ENCODE measurements at regions not wholly inside any gene's neighbourhood (a gene's known extent, or its start where the extent isn't known, plus 50 kb on each side); places are given as distances from the start of the nearest gene placed in this dataset.
"Not testable (repeated sequence)": the region's sequence is repeated elsewhere in the genome, so short reads cannot be mapped to it uniquely, and the experiment has no call there.

DNA sequence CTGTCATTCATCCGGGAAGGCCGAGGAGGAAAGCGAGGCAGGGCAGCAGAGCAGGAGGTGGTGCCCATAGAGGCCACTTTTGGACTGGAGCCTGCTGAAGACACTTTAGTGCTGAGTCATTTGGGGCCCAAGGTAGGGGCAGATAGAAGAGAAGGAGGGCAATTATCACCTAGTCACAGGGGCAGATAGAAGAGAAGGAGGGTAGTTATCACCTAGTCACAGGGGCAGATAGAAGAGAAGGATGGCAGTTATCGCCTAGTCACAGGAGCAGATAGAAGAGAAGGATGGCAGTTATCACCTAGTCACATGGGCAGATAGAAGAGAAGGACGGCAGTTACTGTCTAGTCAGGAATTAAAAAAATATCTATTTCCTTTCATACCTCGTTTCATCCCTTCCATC lies 1372.6 kb downstream of the FOXD4L5 start:
- not testable (repeated sequence) for DNase-seq

DNA sequence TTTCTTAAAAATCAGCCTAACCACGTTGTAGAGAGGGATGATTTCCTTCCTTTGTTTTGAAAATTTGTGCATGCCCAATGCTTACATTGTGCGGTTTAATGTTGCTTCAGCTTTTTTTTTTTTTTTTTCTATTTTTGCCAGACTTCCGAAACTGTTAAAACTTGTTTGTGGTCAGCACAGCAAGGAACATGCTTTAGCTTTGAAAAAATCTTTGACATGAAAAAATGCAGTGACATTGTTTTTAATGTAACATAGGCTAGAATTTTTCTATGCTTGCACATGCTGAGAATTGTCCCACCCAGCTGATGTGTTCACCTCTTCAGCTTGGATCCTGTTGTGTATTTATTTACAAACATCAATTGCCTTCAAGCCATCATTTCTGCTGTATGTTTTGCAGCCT lies 1375.9 kb downstream of the FOXD4L5 start:
- DNase-seq: not testable (repeated sequence)

DNA sequence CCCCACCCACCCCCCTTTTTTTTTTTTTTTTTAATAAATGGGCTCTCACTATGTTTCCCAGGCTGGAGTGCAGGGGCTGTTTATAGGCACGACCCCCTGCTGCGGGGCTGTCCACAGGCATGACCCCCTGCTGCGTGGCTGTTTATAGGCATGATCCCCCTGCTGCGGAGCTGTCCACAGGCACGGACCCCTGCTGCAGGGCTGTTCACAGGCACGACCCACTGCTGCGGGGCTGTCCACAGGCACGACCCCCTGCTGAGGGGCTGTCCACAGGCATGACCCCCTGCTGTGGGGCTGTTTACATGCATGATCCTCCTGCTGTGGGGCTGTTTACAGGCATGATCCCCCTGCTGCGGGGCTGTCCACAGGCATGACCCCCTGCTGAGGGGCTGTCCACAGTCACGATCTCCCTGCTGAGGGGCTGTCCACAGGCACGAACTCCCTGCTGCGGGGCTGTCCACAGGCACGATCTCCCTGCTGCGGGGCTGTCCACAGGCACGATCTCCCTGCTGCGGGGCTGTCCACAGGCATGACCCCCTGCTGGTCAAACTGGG lies 1385.3 kb downstream of the FOXD4L5 start:
- DNase-seq: not testable (repeated sequence)

DNA sequence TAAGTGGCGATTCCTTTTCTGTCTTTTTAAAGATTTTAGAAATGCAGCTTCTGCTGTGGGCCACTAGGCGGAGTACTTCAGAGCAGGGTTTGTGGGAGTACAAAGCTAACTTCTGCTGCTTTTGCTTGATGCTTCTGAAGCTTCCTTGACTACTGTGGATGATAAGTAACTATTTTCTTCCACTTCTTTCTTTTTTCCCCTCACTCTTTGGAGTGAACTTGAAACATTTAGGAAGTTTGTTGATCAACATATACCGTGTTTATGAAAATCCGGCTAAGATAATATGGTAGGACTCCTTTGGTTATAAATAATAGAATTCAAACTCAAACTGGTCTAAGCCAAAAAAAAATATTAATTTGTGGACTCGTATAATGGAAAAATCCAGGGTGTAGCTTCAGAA lies 1403.6 kb downstream of the FOXD4L5 start:
- DNase-seq: not testable (repeated sequence)

DNA sequence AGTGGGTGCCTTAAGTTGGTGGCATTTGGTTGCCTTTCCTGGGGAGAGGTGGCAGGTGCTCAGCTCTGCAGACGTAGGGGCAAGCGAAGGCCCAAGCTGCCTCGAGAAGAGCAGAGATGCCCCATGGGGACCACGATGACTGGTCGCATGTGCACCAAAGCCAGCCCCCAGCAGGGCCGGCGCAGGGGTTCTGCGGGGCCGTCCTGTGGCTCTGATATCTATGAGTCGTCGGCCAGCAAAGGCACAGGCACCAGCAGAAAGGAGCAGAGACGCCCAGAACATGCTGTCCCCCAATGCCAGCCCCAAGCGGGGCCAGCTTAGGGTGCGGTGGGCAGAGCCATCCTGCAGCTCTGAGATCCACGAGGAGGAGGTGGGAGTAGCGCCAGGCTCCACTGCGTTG lies 1408.6 kb downstream of the FOXD4L5 start:
- DNase-seq: not testable (repeated sequence)

DNA sequence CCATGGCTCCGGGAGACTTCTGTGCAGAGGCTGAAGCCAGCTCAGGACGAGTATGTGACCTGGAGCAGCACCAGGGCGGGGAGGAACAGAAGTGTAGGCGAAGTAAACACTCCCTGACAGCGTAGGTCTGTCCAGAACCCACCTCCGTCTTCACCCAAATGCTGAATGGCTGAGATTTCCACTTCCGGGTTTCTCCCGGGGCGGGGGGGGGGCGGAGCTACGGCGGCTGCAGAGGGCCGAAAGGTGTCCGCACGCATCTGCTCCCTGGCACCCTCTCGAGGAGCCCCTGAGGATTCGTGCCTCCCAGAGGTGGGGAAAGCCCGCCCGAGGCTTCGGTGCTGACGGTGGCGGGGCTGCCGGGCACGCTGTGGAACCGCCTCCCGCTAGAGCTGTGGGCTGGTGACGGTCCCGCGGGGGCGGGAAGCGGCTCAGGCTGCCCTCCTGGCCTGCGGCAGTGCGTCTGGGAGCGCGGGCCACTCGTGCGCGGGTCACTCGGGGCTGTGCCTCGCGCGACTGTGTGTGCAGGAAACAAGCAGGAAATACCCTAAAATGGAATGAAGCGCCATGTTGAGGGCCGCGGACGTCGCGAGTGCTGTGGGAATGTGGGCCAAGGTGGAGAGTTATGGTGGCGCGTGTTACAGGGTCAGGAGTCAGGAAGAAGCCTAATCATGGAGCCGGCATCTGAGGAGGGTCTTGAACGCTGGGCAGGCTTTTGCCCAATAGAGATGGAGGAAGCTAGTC lies 1425.4 kb downstream of the FOXD4L5 start:
- DNase-seq: no peak

DNA sequence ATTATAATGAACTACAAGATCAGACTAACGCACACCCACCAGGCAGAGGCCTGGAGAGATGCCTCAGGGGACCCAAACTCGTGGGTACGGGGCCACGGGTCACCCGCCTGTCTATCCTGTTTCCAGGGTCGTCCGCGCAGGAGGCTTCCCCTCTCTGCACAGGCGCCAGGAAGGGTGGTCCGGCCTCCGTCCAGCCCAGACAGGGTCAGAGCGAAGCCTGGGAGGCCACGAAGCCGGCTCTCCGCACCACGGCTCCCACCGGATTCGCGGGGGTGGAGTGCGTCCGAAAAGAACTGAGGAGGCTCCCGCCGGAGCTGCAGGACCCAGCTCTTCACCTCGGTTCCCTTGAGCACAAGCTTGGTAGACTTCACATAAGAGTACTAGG lies 1425.9 kb downstream of the FOXD4L5 start:
- DNase-seq: not testable (repeated sequence)

DNA sequence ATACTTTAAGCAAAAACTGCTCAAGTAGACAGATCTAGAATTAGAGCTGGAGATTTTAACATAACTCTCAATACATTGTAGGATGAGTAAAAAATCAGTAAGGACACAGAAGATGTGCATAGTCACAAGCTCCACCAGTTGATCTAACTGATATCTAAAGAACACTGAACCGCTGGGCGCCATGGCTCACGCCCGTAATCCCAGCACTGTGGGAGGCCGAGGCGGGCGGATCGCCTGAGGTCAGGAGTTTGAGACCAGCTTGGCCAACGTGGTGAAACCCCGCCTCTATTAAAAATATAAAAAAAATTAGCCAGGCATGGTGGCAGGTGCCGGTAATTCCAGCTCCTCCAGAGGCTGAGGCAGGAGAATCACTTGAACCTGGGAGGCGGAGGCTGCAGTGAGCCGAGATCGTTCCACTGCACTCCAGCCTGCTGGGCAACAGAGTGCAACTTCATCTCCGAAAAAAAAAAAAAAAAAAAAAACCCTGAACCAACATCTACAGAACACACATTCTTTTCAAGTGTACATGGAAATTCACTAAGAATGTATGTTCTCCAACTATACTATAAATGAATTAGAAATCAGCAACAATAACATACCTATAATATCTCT lies 1431.8 kb downstream of the FOXD4L5 start:
- not testable (repeated sequence) for DNase-seq

DNA sequence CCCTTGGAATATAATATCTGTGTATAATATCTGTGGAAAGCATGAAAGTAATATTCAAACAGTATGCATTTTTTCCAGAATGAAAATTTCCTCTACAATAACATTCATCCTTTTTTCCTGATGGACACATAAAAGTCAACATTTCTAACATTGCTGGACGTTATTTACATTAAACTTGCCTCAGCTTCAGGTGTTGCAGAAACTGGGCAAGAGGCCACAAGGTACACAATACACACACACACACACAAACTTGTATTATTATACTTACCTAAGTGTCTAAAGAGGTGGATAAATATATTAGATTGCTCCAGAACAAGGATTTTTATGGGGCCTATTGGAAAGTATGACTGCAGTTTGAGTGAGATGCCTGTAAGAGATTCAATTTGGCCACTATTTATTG lies 1460.2 kb downstream of the FOXD4L5 start:
- DNase-seq: not testable (repeated sequence)

DNA sequence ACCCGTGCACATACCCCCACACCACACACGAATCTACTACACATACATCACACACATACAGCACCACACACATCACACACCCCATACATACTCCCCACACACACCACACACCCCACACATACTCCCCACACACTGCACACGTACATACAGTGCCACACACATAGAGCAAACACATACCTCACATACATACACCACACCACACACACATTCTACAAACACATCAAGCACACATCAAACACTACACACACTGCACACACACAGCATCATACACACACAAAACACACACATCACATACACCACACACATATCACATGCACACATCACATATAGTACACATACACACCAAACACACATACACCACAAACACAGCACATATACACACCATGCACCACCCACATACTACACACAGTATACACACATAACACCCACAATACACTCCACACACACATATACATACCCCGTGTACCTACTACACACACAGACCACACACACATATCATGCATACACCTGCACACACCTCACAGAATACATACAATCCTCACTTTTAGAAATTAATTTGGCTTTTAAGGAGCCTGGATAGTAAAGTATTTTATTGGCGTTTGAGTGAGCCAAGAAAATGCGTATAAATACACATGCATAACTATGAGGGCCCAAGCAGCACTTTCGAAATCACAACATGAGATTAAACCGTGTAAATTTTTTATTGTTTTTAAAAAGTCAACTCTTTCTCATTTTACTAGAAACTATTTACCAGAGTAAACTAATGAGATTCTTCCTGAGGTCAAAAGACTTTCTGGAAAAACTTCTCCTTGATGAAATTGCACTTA lies 1461.4 kb downstream of the FOXD4L5 start:
- peak in 1 of 2 donors; percentile 0 for DNase-seq

DNA sequence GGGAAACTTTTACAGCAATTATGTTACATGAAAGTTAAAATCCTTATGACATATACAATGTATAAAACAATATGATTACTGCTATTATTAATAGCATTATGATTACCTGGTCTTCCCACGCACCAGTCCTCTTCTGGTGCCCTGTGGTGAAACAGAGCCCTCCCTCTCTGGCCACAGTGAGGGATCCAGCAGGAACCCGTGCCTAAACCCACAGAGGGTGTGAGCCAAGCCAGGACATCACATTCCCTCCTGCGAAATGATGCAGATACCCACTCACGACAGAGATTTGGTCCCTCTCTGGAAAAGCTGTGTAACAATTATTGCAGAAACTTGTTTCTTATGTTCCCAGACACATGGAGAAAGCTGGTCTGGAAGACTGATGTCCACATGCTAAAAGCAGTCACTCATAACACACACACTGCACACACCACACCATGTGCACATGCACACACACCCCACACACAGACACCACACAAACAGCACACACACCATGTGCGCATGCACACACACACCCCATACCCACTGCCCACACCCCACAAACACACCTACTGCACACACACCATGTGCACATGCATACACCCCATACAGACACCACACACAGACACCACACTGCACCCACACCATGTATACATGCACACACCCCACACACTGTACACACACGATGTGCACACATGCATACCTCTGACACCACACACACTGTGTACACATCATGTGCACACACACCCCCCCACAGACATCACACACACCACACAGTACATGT lies 1462.2 kb downstream of the FOXD4L5 start:
- DNase-seq: not testable (repeated sequence)

DNA sequence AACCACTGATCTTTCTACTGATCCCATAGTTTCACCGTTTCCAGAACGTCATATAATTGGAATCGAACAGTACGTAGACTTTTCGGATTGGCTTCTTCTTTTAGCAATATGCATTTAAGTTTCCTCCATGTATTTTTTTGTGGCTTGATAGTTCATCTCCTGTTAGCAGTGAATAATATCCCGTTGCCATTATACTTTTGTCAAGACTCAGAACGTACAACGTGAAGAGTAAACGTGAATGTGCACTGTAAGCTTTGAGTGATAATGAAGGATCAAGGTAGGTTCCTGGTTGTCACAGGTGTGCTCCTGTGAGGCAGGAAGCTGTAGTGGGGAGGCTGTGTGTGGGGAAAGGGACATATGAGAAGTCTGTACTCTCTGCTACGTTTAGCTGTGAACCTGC lies 1463.7 kb downstream of the FOXD4L5 start:
- DNase-seq: peak in 1 of 2 donors; percentile 6

DNA sequence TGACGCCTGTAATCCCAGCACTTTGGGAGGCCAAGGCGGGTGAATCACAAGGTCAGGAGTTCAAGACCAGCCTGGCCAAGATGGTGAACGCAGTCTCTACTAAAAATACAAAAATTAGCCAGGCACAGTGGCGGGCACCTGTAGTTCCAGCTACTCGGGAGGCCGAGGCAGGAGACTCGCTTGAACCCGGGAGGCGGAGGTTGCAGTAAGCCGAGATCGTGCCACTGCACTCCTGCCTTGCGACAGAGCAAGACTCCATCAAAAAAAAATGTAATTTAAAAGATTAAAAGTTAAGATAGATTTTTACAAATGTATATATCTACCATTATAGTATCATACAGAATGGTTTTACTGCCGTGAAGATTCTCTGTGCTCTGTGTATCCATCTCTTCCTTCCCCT lies 1464.1 kb downstream of the FOXD4L5 start:
- DNase-seq: not testable (repeated sequence)

DNA sequence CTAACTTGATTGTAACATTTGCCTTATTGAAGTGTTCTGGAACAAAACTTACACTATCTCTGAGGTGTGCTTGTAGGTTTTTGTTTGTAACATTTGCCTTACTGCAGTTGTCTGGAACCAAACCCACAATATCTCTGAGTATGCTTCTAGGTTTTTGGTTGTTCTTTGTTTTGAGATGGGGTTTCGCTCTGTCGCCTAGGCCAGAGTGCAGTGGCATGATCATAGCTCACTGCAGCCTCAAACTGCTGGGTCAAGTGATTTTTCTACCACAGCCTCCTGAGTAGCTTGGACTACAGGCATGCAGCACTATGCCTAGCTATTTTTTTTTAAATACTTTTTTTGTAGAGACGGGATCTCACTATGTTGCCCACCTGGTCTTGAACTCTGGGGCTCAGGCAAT lies 1464.6 kb downstream of the FOXD4L5 start:
- DNase-seq: not testable (repeated sequence)

DNA sequence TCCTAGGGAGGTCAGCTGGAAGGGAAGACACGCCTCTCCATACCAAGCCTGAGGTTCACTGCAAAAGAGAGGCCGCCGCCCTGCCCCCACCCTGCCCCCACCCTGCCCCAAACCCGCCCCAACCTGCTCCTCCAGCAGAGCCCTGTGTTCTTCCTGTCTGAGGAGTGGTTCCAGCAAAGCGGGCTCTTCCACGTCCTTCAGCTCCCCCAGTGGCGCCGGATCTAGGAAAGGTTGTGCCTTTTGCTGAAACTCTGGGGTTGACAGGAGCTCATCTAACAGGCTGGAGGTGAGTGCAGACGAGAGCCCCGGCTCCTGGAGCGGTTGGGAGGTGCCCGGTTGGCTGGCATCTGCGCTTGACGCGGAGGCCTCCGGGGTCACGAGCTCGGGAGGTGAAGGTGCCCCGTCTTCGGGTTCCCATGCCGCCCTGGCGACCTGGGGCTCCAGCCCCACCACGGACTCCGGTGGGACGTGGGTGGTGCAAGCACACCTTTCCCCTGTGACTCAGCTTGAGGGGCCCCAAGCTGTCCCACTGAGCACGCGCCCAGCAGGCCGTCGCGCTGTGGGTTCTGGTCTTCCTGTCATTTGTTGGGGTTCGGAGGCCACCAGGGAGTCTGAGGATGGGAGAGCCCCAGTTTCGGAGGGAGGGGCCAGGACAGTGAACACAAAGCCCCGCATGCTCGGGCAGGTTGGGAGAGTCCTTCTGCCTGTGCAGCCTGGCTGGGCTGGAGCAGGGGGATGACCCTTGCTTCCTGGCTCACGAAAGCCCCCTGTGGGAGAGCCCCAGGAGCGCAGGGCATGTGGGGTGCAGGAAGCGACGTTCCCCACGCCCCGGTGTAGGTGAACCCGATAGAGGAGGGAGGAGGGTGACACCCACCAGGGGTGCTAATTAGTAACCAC lies 1467.1 kb downstream of the FOXD4L5 start:
- DNase-seq: peak in 1 of 2 donors; percentile 11

DNA sequence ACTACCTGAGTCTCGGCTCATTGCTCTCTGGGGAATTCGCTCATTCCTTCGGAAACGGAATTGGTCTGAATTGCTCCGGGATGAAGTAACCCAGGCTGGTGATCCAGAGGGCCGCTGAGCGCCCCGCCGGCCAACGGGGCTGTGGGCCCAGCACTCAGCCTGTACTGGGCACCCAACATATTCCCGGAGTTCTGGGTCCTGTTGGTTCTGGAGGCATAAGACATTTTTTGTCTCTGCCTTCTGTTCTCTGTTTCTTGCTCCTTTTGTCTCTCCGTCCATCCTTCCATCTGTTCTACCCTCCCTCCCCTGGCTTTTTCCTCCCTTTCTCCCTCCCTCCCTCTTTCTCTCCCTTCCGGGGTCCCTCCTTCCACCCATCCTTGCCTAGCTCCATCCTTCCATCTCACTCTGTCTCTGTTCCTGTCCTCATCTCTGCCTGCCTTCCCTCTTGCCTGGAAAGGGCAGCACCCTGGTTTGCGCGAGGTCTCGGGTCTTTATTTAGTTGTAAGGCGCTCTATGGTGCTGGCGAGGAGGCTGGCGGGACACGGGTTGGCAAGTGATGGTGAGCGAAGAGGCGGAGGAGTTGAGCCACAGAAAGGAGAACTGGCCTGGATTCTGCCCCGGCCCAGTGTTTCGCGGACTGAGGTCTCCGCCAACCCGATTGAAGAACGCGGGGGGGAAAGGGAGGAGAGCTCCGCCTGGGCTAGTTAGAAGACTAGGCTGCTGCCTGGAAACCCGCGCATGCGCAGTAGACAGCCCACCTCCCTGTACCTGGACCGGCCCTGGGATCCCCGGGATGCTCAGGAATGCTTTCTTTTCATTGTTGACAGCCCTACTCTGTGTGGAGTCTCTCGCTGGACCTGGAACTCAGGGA lies 1468.0 kb downstream of the FOXD4L5 start:
- DNase-seq: peak; percentile 88 to 89

DNA sequence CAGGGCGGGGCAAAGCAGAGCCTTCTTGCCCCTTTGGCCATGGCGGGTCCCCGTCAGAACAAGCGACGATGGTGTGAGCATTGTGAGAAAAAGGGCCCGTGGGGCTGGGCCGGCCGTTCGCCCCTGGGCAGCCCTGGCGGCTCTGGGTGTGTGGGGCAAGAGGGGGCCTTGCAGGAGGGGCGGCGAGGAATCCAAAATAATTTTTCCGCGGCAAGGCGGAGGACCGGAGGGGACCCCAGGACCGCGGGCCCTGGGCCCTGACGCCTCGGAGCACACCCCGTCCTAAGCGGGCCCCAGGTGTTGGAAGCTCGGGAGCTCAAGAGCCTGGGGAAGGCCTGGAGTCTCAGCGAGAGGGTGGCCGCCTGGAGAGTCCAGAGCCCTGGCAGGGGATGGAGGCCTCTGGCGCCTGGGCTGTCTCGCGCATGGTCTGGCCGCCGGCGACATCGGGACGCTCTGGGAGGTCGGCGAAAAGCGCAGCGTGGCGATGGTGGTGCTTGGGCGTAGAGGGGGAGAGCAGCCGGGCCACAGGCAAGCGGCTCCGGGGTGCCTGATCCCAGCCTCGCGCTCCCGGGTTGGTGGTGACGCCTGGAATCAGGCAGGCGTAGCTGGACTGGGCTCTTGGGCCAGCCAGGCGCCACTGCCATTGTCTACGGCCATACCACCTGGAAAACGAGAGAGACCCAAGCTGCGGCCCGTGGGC lies 1469.9 kb downstream of the FOXD4L5 start:
- not testable (repeated sequence) for DNase-seq

DNA sequence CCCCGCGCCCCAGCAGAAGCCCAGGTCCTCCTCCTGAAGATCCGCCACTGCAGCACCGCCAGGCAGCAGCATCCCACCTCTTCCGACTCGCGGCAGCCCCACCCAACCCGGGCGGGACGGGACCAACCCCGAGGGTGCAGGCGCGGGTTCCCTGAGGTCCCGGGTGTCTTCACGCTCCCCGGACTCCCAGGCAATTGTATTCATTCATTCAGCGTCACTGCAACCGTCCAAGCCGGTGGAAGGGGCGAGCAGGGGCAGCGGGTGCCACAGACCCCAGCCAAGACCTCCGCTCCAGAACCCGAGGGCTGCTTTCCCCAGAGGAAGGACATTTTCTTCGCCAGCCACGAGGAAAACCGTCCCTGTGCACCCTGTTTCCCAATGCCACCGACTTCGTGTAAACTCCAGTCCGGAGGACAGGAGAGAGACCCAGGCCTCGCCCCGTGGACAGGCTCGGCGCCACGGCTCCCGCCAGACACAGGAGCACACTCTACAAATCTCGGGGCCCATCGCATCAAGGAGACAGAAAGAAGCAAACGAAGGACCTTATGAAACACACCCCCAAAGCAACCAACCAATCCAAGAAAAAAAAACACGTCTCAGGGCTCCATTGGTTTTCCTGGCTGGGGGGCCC lies 1471.5 kb downstream of the FOXD4L5 start:
- not testable (repeated sequence) for DNase-seq

DNA sequence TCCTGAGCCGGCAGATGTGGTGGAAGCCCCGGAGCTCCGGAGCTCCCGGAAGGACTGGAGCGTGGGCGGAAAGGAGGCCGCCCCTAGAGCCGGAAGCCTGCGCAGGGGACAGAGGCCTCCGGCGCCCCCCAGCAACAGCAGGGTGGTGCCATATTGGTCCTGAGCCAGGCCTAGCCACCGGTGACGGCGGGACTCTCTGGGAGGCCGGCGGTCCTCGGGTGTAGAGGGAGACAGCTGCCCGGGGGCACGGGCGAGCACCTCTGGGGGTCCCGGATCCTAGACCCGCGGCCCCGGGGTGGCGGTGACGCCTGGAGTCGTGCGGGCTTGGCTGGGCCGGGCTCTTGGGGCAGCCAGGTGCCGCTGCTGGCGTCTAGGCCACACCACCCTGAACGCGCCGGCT lies 1472.2 kb downstream of the FOXD4L5 start:
- DNase-seq: not testable (repeated sequence)
